ENCODE measurements at regions not wholly inside any gene's neighbourhood (a gene's known extent, or its start where the extent isn't known, plus 50 kb on each side); places are given as distances from the start of the nearest gene placed in this dataset.

DNA sequence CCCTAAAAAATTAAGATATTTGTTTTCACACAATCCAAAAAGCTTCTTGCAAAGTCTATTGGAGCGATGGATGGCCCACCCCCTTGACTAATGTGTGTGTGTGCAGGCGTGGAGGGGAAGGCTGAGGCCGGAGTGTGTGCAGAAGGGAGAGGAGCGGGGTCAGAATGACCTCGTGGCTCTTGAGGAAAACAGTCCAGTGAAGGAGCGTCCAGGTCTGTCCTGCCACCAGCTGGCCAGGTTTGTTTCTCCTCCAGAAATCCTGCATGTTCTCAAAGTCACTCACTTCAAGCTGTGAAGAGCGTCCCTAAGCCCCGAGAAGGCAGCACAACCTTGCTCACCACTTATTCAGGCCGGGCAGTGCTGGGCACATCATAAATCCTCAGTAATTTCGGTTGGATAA is 69.5 kb upstream of the SSX2IP start:
- H3K27ac ChIP-seq: no peak overlapping the region
- TF ChIP-seq, protein P1, sequence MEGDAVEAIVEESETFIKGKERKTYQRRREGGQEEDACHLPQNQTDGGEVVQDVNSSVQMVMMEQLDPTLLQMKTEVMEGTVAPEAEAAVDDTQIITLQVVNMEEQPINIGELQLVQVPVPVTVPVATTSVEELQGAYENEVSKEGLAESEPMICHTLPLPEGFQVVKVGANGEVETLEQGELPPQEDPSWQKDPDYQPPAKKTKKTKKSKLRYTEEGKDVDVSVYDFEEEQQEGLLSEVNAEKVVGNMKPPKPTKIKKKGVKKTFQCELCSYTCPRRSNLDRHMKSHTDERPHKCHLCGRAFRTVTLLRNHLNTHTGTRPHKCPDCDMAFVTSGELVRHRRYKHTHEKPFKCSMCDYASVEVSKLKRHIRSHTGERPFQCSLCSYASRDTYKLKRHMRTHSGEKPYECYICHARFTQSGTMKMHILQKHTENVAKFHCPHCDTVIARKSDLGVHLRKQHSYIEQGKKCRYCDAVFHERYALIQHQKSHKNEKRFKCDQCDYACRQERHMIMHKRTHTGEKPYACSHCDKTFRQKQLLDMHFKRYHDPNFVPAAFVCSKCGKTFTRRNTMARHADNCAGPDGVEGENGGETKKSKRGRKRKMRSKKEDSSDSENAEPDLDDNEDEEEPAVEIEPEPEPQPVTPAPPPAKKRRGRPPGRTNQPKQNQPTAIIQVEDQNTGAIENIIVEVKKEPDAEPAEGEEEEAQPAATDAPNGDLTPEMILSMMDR (conservative IDR thresholded peaks at IDR 0.05): no peak
- no peak for TF ChIP-seq ZFX (IDR thresholded peaks at IDR 0.05)

DNA sequence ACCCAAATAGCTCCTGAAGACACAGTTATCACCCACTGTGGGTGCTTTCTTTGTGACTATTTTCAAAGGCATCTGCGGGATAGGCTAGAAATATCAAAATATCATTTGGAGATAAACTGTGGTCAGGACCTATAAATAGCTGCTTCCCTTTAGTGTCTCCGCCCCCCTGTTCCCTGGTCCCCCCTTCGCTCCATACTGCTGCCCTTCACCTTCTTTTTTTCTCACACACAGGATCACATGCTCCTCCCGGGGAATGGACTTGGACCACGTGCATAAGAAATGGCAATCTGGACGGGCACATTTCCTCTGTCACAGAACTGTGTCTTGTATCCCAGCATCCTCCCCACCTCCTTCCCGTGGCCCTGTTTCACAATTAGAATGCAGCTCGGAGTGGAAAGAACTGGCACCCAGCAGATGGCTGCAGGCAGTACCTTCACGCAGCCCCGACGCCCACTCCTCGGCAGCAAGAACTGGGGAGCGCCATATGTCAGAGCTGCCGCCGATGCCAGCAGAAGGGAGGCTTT is 68.8 kb upstream of the SSX2IP start:
- TF ChIP-seq, protein P1 (conservative IDR thresholded peaks at IDR 0.05): no peak
- TF ChIP-seq ZFX (IDR thresholded peaks at IDR 0.05): no peak
- no peak overlapping the region for H3K27ac ChIP-seq

DNA sequence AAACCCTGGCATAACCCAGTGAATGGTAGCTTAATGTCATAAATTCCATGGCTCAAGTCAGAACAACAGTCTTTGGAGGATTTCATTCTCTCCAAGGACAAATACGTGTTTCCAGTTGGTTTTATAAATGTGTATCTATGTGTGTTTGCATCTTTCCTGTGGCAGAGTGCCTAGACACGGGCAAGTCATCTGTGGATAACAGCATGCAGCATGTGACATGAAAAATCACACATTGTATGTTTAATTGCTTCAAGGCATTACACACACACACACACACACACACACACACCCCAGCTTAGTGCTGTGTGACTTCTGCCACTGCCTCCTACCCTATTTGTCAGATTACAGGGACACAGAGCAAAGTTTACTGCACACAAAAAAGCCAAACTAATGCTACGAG is 68.2 kb upstream of the SSX2IP start:
- H3K27ac ChIP-seq: no peak overlapping the region
- TF ChIP-seq ZFX (IDR thresholded peaks at IDR 0.05): no peak
- TF ChIP-seq, protein P1 (conservative IDR thresholded peaks at IDR 0.05): no peak

DNA sequence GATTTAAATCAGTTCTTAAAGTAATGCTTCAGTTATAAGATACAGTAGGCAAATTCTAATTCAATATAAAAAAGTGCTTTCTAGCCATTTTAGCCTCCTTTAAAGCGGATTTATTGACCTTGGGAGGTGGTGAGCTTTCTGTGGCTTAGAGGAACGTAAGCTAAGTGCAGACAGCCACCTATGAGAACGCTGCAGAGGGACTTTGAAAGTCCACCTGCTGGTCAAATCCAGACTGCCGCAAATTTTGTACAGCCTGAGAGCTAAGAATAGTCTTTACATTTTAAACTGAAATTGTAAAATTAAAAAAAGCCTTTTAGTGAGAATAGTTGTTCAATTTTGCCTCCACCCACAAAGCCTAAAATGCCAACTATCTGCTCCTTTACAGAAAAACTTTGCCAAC is 67.0 kb upstream of the SSX2IP start:
- no peak for TF ChIP-seq ZFX (IDR thresholded peaks at IDR 0.05)
- TF ChIP-seq, protein P1 (conservative IDR thresholded peaks at IDR 0.05): peak; percentile 37
- no peak overlapping the region for H3K27ac ChIP-seq

DNA sequence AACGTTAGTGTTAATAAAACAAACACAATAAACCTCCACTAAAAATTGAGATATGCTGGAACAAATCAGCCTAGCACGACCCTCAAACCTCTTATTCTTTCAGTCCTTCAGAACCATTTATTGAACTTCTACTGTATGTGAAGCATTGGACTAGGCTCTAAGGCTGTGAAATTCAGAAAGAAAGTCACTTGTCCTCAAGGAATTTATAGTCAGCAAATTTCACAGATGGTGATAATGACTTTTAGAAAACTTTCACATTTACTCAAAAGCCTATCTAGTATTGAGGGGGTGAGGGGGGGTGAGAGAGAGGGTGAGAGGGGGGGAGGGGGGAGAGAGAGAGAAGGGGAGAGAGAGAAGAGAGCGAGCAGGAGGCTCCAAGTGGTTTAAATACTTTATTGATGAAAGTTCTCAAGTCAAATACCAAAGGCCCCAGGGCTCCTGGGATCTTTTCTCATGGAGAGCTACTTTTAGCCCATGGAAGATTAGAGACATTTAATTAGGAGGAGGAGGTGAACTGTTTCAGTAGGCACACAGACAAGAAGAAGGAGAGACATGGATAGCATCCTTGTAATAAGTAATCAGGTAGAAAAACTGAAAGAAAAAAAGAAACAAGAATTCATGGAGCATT is 66.3 kb upstream of the SSX2IP start:
- H3K27ac ChIP-seq: no peak overlapping the region
- TF ChIP-seq, protein P1 (conservative IDR thresholded peaks at IDR 0.05): no peak
- no peak for TF ChIP-seq ZFX (IDR thresholded peaks at IDR 0.05)

DNA sequence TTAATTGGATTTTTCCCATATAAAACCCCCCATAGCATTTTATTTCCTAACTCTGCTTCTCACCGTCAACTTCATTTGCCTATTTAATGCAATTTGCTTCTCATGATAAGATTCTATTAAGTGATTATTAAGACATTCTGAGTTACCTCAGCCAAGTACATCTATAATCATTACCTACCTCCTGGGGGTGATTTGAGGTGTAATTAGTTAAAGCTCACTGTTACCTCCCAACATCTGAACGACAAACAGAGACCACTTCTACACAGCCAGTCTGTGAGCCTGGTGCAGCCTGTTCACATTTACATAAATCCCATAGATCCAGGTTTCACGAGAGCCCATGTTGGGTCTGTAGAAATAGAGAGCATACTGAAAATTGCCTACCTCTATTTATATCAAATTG is 65.7 kb upstream of the SSX2IP start:
- no peak for TF ChIP-seq ZFX (IDR thresholded peaks at IDR 0.05)
- TF ChIP-seq, protein P1 (conservative IDR thresholded peaks at IDR 0.05): no peak
- H3K27ac ChIP-seq: no peak overlapping the region

DNA sequence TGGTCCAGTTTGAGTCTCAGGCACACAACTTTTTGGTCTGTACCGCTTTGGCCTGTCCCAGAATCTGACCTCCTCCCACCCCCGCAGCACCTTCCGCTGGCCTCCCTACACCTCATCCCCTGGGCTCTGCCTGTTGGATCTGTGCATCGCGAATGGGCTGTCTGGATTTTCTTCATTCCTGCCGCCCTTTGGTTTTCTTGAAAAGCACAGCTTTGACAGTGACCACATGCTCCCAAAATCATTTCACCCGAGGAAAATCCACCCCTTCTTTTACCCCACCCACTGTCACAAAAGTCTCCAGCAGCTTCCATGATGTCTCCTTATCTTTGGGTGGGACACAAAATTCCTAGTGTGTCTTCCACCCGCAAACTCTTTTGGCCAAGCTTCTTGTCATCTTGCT is 65.0 kb upstream of the SSX2IP start:
- no peak overlapping the region for H3K27ac ChIP-seq
- TF ChIP-seq, protein P1 (conservative IDR thresholded peaks at IDR 0.05): no peak
- TF ChIP-seq ZFX (IDR thresholded peaks at IDR 0.05): no peak

All from C4-2B (cell line).